ENCODE measurements at regions not wholly inside any gene's neighbourhood (a gene's known extent, or its start where the extent isn't known, plus 50 kb on each side); places are given as distances from the start of the nearest gene placed in this dataset.
"Not testable (repeated sequence)": the region's sequence is repeated elsewhere in the genome, so short reads cannot be mapped to it uniquely, and the experiment has no call there.

GRCh38 chr21:39080366-39080765 is 102.9 kb downstream of the PSMG1 start:
- no peak for DNase-seq

- no peak for DNase-seq
Observed at GRCh38 chr21:39079617-39080016, 103.6 kb downstream of the PSMG1 start.

- no peak for DNase-seq
Observed at GRCh38 chr21:39078322-39079065, 104.8 kb downstream of the PSMG1 start.

- no peak for DNase-seq
Observed at GRCh38 chr21:39077876-39078275, 105.4 kb downstream of the PSMG1 start.

GRCh38 chr21:39074508-39074907 is 108.7 kb downstream of the PSMG1 start:
- DNase-seq = no peak

GRCh38 chr21:39073717-39074116 is 109.5 kb downstream of the PSMG1 start:
- no peak for DNase-seq

GRCh38 chr21:39073063-39073462 is 110.2 kb downstream of the PSMG1 start:
- no peak for DNase-seq

GRCh38 chr21:39072468-39072867 is 110.8 kb downstream of the PSMG1 start:
- no peak for DNase-seq

- DNase-seq = peak; percentile 77
Observed at GRCh38 chr21:39071623-39072214, 111.5 kb downstream of the PSMG1 start.

- DNase-seq = not testable (repeated sequence)
Observed at GRCh38 chr21:39069856-39070255, 113.4 kb downstream of the PSMG1 start.

- peak; percentile 18 for DNase-seq
Observed at GRCh38 chr21:39066829-39067780, 116.1 kb downstream of the PSMG1 start.

- DNase-seq = no peak
Observed at GRCh38 chr21:39065917-39066316, 117.3 kb downstream of the PSMG1 start.

- no peak for DNase-seq
Observed at GRCh38 chr21:39064325-39065012, 118.8 kb downstream of the PSMG1 start.

- DNase-seq = no peak
Observed at GRCh38 chr21:39063517-39063916, 119.7 kb downstream of the PSMG1 start.

- no peak for DNase-seq
Observed at GRCh38 chr21:39062196-39062595, 121.1 kb downstream of the PSMG1 start.

- no peak for DNase-seq
Observed at GRCh38 chr21:39061766-39062165, 121.5 kb downstream of the PSMG1 start.

GRCh38 chr21:39060485-39061083 is 122.7 kb downstream of the PSMG1 start:
- DNase-seq = no peak

- no peak for DNase-seq
Observed at GRCh38 chr21:39057121-39057520, 126.1 kb downstream of the PSMG1 start.

GRCh38 chr21:39056636-39057035 is 126.6 kb downstream of the PSMG1 start:
- no peak for DNase-seq

GRCh38 chr21:39055167-39055767 is 128.0 kb downstream of the PSMG1 start:
- no peak for DNase-seq

GRCh38 chr21:39054066-39054465 is 129.2 kb downstream of the PSMG1 start:
- DNase-seq = no peak

GRCh38 chr21:39053126-39053525 is 130.1 kb downstream of the PSMG1 start:
- DNase-seq = no peak
